HCT116 (cell line): ENCODE measurements at regions not wholly inside any gene's neighbourhood (a gene's known extent, or its start where the extent isn't known, plus 50 kb on each side); places are given as distances from the start of the nearest gene placed in this dataset.

Experiments
- ATAC-seq: fragments of 200-7000 bp; cut with Tn5 transposase; 2 replicates; pipeline ENCODE4 v1.9.1; 2020; ENCODE audit warnings: mild to moderate bottlenecking, moderate library complexity
- BruUV-seq: library from RNA; stranded (reverse); fragments of 400-500 nt; replicated peaks from 2 replicates; lab custom pipeline; 2021; lab: Mats Ljungman, UMichigan
- CTCF ChIA-PET: fragments of 300-600 bp; sonication (Branson Sonifier 250); formaldehyde crosslinking; loops from one replicate; lab custom pipeline; 2021; ENCODE audit warnings: antibody characterized with exemption; lab: Charles Lee
- POLR2A ChIA-PET: fragments of 300-600, 350-600 bp; sonication (Branson Sonifier 250); formaldehyde crosslinking; loops from one replicate; lab custom pipeline; 2021; ENCODE audit warnings: antibody characterized with exemption; lab: Charles Lee
- RAD21 ChIA-PET, 2 experiments: fragments of 300-600 bp; sonication (Branson Sonifier 250); formaldehyde crosslinking; loops; one replicate each; lab custom pipeline; 2023; ENCODE audit warnings: low total read pairs in 2 of 2; ENCODE audit not compliant: uncharacterized antibody in 2 of 2, unreplicated experiment in 2 of 2, low non-redundant PET in 1 of 2; lab: Charles Lee
- DNase-seq: peaks from one replicate; pipeline ENCODE4 v3.0.0-alpha.2; 2010; ENCODE audit warnings: low read depth, low spot score
- H2AFZ ChIP-seq: fragments of 200-600 bp; shearing (Covaris generic), sonication (generic); 2 replicates; pipeline ENCODE4 v1.6.1; 2017; ENCODE audit warnings: low read depth, mixed run types, mixed read lengths, antibody characterized with exemption, low read length; ENCODE audit not compliant: poor library complexity, severe bottlenecking
- H3K27ac ChIP-seq: 2 replicates; pipeline ENCODE4 v1.5.1; 2012; ENCODE audit warnings: low read depth, low read length
- H3K27me3 ChIP-seq: fragments of 200-600 bp; sonication (generic); 2 replicates; pipeline ENCODE4 v1.6.1; 2016; ENCODE audit warnings: mixed run types, low read length, mixed read lengths; ENCODE audit not compliant: insufficient read depth
- H3K36me3 ChIP-seq, 2 experiments: fragments of 200-500 bp in 1 of 2; fragments of 200-600 bp in 1 of 2; sonication (Bioruptor generic) in 1 of 2; sonication (generic) in 1 of 2; 2 replicates each; pipeline versions ENCODE4 v1.5.1 to v1.6.1; 2014 to 2016; ENCODE audit warnings: low read length in 2 of 2, inconsistent platforms in 1 of 2, mixed read lengths in 1 of 2, mixed run types in 1 of 2; ENCODE audit not compliant: insufficient read depth in 2 of 2, control insufficient read depth in 1 of 2
- H3K4me1 ChIP-seq, 2 experiments: fragments of 200-600 bp in 1 of 2; sonication (generic) in 1 of 2; 2 replicates each; pipeline versions ENCODE4 v1.5.1 to v1.6.1; 2012 to 2017; ENCODE audit warnings: low read length in 2 of 2, inconsistent platforms in 1 of 2, mild to moderate bottlenecking in 1 of 2, mixed read lengths in 1 of 2, mixed run types in 1 of 2, moderate library complexity in 1 of 2; ENCODE audit not compliant: insufficient read depth in 2 of 2, control insufficient read depth in 1 of 2
- H3K4me2 ChIP-seq: fragments of 200-600 bp; sonication (generic); 2 replicates; pipeline ENCODE4 v1.6.1; 2017; ENCODE audit warnings: mixed run types, low read length, mixed read lengths
- H3K4me3 ChIP-seq, 2 experiments: fragments of 200-600 bp in 1 of 2; sonication (generic) in 1 of 2; replicated peaks in 1 of 2; 2 replicates each; pipeline ENCODE4 v1.5.1; 2011 to 2016; ENCODE audit warnings: low read length in 2 of 2, control low read depth in 1 of 2, low read depth in 1 of 2, mild to moderate bottlenecking in 1 of 2, mixed read lengths in 1 of 2, mixed run types in 1 of 2
- H3K79me2 ChIP-seq: fragments of 200-600 bp; sonication (generic); 2 replicates; pipeline ENCODE4 v1.6.1; 2017; ENCODE audit warnings: mild to moderate bottlenecking, mixed run types, low read length, moderate library complexity, mixed read lengths; ENCODE audit not compliant: insufficient read depth
- H3K9ac ChIP-seq: fragments of 200-600 bp; sonication (generic); 2 replicates; pipeline ENCODE4 v1.6.1; 2016; ENCODE audit warnings: low read length, mixed read lengths
- H3K9me2 ChIP-seq: fragments of 200-600 bp; sonication (generic), shearing (Covaris generic); 2 replicates; pipeline ENCODE4 v1.6.1; 2017; ENCODE audit warnings: mixed run types, mild to moderate bottlenecking, moderate library complexity; ENCODE audit not compliant: insufficient read depth
- H3K9me3 ChIP-seq, 2 experiments: fragments of 200-500 bp in 1 of 2; fragments of 200-600 bp in 1 of 2; sonication (Bioruptor generic) in 1 of 2; sonication (generic) in 1 of 2; 2 replicates each; pipeline ENCODE4 v1.6.1; 2014 to 2017; ENCODE audit warnings: low read length in 2 of 2, mixed read lengths in 2 of 2, inconsistent platforms in 1 of 2, low read depth in 1 of 2, mild to moderate bottlenecking in 1 of 2, mixed run types in 1 of 2, moderate library complexity in 1 of 2; ENCODE audit not compliant: control insufficient read depth in 1 of 2, insufficient read depth in 1 of 2
- H4K20me1 ChIP-seq: fragments of 200-600 bp; sonication (generic), shearing (Covaris generic); 2 replicates; pipeline ENCODE4 v1.6.1; 2017; ENCODE audit warnings: mixed run types, mild to moderate bottlenecking, moderate library complexity; ENCODE audit not compliant: insufficient read depth
- CEBPB ChIP-seq: IDR thresholded peaks from 2 replicates; pipeline ENCODE4 v1.6.1; 2012; ENCODE audit warnings: low read depth
- EGR1 ChIP-seq: IDR thresholded peaks from 2 replicates; pipeline ENCODE4 v1.6.1; 2012; ENCODE audit warnings: low read depth
- EZH2 ChIP-seq: fragments of 200-600 bp; sonication (generic); IDR thresholded peaks from 2 replicates; pipeline ENCODE4 v1.6.1; 2017; ENCODE audit warnings: antibody characterized with exemption, mixed run types
- JUND ChIP-seq: IDR thresholded peaks from 2 replicates; pipeline ENCODE4 v1.6.1; 2012
- POLR2A ChIP-seq: IDR thresholded peaks from 2 replicates; pipeline ENCODE4 v1.7.0; 2011; ENCODE audit warnings: borderline replicate concordance; ENCODE audit not compliant: insufficient read depth, insufficient read length; ENCODE audit errors: extremely low read depth
- RAD21 ChIP-seq: IDR thresholded peaks from 2 replicates; pipeline ENCODE4 v1.6.1; 2012; ENCODE audit warnings: low read depth, mild to moderate bottlenecking
- SIN3A ChIP-seq: IDR thresholded peaks from 2 replicates; pipeline ENCODE4 v1.6.1; 2012; ENCODE audit warnings: low read depth
- SP1 ChIP-seq: IDR thresholded peaks from 2 replicates; pipeline ENCODE4 v1.6.1; 2012; ENCODE audit warnings: low read depth
- TCF7L2 ChIP-seq: IDR thresholded peaks from 2 replicates; pipeline ENCODE4 v1.7.0; 2011; ENCODE audit warnings: borderline replicate concordance, inconsistent platforms; ENCODE audit not compliant: insufficient read depth, insufficient read length; ENCODE audit errors: extremely low read depth
- YY1 ChIP-seq: IDR thresholded peaks from 2 replicates; pipeline ENCODE4 v1.6.1; 2011; ENCODE audit warnings: low read length, low read depth, moderate library complexity, mild to moderate bottlenecking; ENCODE audit not compliant: insufficient replicate concordance; ENCODE audit errors: extremely low read depth
- ZFX ChIP-seq: fragments of 450-650 bp; IDR thresholded peaks from 2 replicates; pipeline ENCODE4 v1.6.1; 2017
- intact Hi-C: fragments of 100-400 bp; cut with micrococcal nuclease; formaldehyde crosslinking; loops from 2 replicates; pipeline ENCODE4 v1.10.0; 2022
- TF ChIP-seq, protein P1 (sequence below): IDR thresholded peaks from 2 replicates; pipeline ENCODE4 v1.6.1; 2012
- TF ChIP-seq, protein P2 (sequence below): IDR thresholded peaks from 2 replicates; pipeline ENCODE4 v1.6.1; 2011; ENCODE audit warnings: mild to moderate bottlenecking, low read length, moderate library complexity; ENCODE audit not compliant: insufficient replicate concordance; ENCODE audit errors: extremely low read depth
- TF ChIP-seq, protein P3 (sequence below): IDR thresholded peaks from 2 replicates; pipeline ENCODE4 v1.6.1; 2012

DNA sequence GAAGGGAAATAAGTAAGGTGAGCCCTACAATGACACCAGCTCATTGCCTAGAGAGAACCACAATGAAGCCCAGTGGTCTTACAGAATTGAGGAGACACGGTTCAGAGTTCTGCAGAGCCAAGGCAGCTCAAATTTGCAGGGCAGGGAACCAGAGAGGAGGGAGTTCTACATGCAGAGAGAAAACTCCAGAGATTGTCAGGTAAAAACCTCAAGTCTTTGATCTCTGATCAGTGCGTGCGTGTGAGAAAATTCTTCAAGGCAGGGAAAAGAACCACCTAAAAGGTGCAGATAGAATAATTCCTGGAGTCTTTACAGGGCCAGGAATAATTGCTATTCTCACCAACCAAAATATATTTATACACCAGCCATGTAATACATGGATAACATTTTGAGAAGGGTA is 88.0 kb upstream of the SNRK start (continued):
- TF ChIP-seq SIN3A (no peak), EZH2 (no peak), RAD21 (no peak), JUND (no peak)
- TF ChIP-seq, all 23 proteins: peak for 0

DNA sequence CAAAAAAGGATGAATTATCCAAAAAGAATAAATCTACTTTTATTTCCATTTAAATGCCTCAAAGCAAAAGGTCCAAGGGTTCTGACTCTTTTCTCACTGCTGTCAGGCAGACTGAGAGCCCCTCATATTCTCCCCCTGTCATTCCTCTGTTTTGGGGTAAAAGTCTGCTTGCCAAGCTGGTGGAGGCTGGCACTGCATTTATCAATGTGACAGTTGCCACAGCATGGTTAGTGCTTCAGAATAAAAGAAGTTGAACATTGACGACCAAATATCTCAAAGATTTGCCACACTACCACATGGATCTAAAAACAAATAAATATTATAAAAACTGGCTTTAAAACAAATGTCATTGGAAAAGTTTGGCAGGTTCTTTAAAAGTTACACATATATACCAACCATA is 89.2 kb upstream of the SNRK start:
- Histone ChIP-seq H3K27ac (no peak overlapping the region), H3K4me2 (no peak overlapping the region), H4K20me1 (no peaks in the 10 kb centered on the region), H3K9ac (no peak overlapping the region), H3K79me2 (no peaks in the 10 kb centered on the region), H3K4me3 (no peak overlapping the region), H3K4me1 (peaks cover 0 to 17% of the 10 kb centered on the region in 2 experiments; a peak in 1 of 4 replicates), H2AFZ (no peak overlapping the region), H3K36me3 (no peaks in the 10 kb centered on the region), H3K9me3 (no peaks in the 10 kb centered on the region), H3K9me2 (no peaks in the 10 kb centered on the region), H3K27me3 (peaks cover 3% of the 10 kb centered on the region; the same call in 1 of the 2 replicates)
- no TSS peak for BruUV-seq
- intact Hi-C loops: no loop called here
- no peak for ATAC-seq
- CTCF ChIA-PET: no interaction called here
- POLR2A ChIA-PET: no interaction called here
- no peak for DNase-seq
- RAD21 ChIA-PET: no interaction called here
- TF ChIP-seq SP1: no peak

DNA sequence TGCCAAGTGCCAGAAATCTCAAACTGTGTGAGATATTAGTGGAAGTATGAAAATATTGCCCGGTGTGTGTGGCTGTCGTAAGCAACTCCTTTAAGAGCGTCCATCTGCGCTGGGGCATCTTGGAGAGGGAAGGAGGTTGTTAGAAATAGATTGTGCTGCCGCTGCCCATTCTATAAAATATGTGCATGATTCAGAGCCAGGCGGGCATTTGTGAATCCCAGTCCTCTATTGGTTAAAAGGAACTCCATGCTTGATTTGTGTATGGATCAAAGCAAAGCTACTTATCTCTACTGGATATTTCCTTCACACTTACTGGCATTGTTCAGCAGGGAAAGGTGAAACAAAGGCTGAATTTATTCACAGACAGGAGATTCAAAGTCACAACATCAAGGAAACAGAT is 89.6 kb upstream of the SNRK start:
- ATAC-seq: no peak
- no TSS peak for BruUV-seq
- no peaks in the 10 kb centered on the region for H3K9me2 ChIP-seq
- ChIA-PET CTCF (no interaction called here), POLR2A (no interaction called here), RAD21 (no interaction called here)
- H3K4me3 ChIP-seq: no peak overlapping the region
- H3K9me3 ChIP-seq: no peaks in the 10 kb centered on the region
- no peaks in the 10 kb centered on the region for H4K20me1 ChIP-seq
- no peak overlapping the region for H3K4me2 ChIP-seq
- no peak overlapping the region for H2AFZ ChIP-seq
- TF ChIP-seq ZFX: no peak
- no peak for TF ChIP-seq EZH2
- TF ChIP-seq, protein P1, sequence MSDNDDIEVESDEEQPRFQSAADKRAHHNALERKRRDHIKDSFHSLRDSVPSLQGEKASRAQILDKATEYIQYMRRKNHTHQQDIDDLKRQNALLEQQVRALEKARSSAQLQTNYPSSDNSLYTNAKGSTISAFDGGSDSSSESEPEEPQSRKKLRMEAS: no peak
- TF ChIP-seq YY1: no peak
- TF ChIP-seq, protein P2, sequence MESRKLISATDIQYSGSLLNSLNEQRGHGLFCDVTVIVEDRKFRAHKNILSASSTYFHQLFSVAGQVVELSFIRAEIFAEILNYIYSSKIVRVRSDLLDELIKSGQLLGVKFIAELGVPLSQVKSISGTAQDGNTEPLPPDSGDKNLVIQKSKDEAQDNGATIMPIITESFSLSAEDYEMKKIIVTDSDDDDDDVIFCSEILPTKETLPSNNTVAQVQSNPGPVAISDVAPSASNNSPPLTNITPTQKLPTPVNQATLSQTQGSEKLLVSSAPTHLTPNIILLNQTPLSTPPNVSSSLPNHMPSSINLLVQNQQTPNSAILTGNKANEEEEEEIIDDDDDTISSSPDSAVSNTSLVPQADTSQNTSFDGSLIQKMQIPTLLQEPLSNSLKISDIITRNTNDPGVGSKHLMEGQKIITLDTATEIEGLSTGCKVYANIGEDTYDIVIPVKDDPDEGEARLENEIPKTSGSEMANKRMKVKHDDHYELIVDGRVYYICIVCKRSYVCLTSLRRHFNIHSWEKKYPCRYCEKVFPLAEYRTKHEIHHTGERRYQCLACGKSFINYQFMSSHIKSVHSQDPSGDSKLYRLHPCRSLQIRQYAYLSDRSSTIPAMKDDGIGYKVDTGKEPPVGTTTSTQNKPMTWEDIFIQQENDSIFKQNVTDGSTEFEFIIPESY: no peak
- TF ChIP-seq, protein P3, sequence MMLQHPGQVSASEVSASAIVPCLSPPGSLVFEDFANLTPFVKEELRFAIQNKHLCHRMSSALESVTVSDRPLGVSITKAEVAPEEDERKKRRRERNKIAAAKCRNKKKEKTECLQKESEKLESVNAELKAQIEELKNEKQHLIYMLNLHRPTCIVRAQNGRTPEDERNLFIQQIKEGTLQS: no peak
- TF ChIP-seq EGR1: no peak
- TF ChIP-seq CEBPB: no peak
- TF ChIP-seq TCF7L2: no peak
- no peak for TF ChIP-seq POLR2A
- no peak for TF ChIP-seq JUND
- H3K4me1 ChIP-seq: peaks cover 0 to 22% of the 10 kb centered on the region in 2 experiments; a peak in 1 of 4 replicates
- no peak overlapping the region for H3K27ac ChIP-seq
- no peaks in the 10 kb centered on the region for H3K79me2 ChIP-seq
- H3K9ac ChIP-seq: no peak overlapping the region
- intact Hi-C loops: no loop called here
- no peak for DNase-seq
- H3K27me3 ChIP-seq: peaks cover 3% of the 10 kb centered on the region; the same call in 1 of the 2 replicates
- no peaks in the 10 kb centered on the region for H3K36me3 ChIP-seq
